ENCODE measurements at regions not wholly inside any gene's neighbourhood (a gene's known extent, or its start where the extent isn't known, plus 50 kb on each side); places are given as distances from the start of the nearest gene placed in this dataset.

GRCh38 chr20:29687438-29687837 is 1570.0 kb upstream of the DEFB115 start:
- no peak for TF ChIP-seq CTCF (conservative IDR thresholded peaks at IDR 0.05; ENCODE audit: low read depth, low read length)
- DNase-seq (ENCODE audit: low read depth) = no peak
- no peak overlapping the region for H3K4me3 ChIP-seq (ENCODE audit: low read length)

GRCh38 chr20:29689411-29690225 is 1567.8 kb upstream of the DEFB115 start:
- TF ChIP-seq CTCF (conservative IDR thresholded peaks at IDR 0.05; ENCODE audit: low read depth, low read length) = no peak
- no peak overlapping the region for H3K4me3 ChIP-seq (ENCODE audit: low read length)
- DNase-seq (ENCODE audit: low read depth) = no peak

GRCh38 chr20:29690274-29690673 is 1567.2 kb upstream of the DEFB115 start:
- no peak for TF ChIP-seq CTCF (conservative IDR thresholded peaks at IDR 0.05; ENCODE audit: low read depth, low read length)
- no peak for DNase-seq (ENCODE audit: low read depth)
- no peak overlapping the region for H3K4me3 ChIP-seq (ENCODE audit: low read length)

- no peak for DNase-seq (ENCODE audit: low read depth)
- TF ChIP-seq CTCF (conservative IDR thresholded peaks at IDR 0.05; ENCODE audit: low read depth, low read length) = no peak
- H3K4me3 ChIP-seq (ENCODE audit: low read length) = no peak overlapping the region
These were observed 1516.9 kb upstream of the DEFB115 start for GRCh38 chr20:29740601-29740950.

GRCh38 chr20:29740951-29741593 is 1516.4 kb upstream of the DEFB115 start:
- no peak for TF ChIP-seq CTCF (conservative IDR thresholded peaks at IDR 0.05; ENCODE audit: low read depth, low read length)
- no peak overlapping the region for H3K4me3 ChIP-seq (ENCODE audit: low read length)
- DNase-seq (ENCODE audit: low read depth) = no peak

GRCh38 chr20:29741594-29741893 is 1515.9 kb upstream of the DEFB115 start:
- no peak overlapping the region for H3K4me3 ChIP-seq (ENCODE audit: low read length)
- no peak for TF ChIP-seq CTCF (conservative IDR thresholded peaks at IDR 0.05; ENCODE audit: low read depth, low read length)
- no peak for DNase-seq (ENCODE audit: low read depth)
